ENCODE measurements at regions not wholly inside any gene's neighbourhood (a gene's known extent, or its start where the extent isn't known, plus 50 kb on each side); places are given as distances from the start of the nearest gene placed in this dataset.
"Not testable (repeated sequence)": the region's sequence is repeated elsewhere in the genome, so short reads cannot be mapped to it uniquely, and the experiment has no call there.

DNA sequence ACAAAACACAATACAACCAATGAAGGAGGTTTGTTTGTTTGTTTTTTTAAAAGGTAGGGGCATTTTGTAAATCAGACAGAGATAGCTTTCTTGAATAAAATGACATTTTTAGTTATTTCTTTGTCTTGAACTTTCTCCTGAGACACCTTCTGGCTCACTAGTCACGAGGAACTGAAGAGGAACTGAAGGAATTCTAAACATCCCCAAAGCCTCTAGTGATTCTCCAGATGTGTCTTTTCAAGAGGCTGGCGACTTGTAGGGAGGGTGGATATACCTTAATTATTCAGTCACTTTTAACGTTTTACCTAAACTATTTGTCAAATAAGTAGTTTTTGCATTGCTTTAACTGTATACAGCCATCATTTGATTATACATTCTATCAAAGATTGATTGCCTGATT, 211.2 kb upstream of the LRIG3 start:
- no peak for DNase-seq

DNA sequence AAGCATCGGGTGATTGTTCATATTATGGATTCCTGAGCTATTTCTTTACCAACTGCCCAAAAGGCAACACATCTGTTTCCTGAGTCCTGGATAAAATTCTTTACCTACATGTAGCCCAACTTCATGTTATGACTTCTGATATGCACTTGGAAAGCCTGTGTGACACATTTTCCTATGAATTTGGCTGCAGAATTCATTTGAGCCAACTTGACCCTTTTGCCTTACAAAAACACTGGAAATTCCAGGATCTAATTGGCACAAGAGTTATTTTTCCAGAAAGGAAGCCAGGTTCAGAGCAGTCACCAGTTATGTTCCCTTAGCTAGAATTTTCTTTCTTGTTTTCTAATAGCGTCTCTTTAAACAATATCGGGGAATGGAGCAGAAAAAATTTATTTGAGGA, 202.5 kb upstream of the LRIG3 start:
- DNase-seq, result no peak

DNA sequence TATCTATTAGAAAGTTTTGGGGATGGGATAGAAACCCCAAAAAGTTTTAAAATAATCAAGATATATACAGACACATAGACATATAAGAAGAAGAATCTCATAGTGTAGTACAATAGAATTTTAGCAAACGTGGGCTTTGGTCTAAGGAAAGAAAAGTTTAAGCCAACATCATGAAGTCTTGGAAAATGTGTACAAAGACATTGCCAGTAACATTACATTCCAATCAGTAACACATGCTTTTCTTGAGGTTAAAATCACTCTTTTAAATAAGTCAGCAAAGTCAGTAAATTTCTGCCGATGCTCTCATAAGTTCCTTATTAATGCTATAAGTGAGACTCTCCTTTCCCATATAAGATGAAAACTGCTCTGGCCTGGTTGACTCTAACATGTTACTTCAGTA, 201.1 kb upstream of the LRIG3 start:
- DNase-seq, result no peak

DNA sequence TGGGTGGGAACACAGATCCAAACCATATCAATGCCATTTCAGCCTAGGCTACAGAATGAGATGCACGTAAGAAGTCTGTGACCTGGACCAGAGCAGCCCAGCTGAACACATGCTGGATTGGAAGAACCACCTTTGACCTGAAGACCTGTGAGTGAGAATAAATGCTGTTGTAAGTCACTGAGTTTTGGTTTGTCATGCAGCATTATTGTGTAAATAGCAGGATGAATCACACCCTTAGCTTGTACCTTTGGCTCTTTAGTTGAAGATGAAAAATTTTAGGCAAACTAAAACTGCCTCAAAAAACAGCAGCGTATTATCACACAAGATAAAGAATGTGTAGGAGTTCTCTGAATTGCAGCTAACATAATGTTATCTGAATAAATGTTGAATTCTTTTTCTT, 199.4 kb upstream of the LRIG3 start:
- DNase-seq, result no peak

DNA sequence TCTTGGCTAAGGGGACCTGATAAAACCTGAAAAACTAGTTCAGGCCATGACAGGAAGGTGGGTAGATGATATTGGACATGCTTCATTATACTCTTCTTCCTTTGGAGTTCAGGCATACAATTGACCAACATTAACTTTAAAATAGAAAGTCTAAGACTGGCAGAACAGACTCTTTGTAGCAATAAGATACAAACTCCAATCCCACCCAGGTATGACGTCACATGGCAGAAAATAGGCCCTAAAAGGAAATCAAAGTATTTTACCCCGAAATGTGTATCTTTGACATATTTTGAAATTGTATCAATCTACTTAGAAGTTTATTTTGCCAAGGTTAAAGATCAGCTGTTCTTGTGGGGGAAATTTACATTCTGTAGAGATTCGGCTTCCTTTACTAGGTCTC, 198.1 kb upstream of the LRIG3 start:
- DNase-seq, result no peak

DNA sequence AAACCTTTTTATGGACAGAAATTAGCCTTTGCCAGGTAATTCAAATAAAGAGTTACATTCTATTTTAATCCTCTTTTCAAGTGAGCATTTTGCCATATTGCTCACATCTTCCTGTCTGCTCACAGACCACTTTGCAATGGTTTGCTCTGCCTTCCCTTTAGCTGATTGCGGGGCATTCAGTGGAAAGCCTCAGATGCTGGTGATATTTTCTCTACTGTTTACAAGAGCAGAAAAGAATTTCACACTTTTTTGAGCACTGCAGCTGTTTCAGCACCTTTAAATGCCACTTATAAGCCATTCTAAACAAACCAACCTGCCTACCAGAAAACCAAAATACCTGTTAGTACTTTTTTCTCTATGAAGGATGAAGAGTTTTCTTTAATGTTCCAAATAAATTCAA, 195.7 kb upstream of the LRIG3 start:
- DNase-seq, result no peak

DNA sequence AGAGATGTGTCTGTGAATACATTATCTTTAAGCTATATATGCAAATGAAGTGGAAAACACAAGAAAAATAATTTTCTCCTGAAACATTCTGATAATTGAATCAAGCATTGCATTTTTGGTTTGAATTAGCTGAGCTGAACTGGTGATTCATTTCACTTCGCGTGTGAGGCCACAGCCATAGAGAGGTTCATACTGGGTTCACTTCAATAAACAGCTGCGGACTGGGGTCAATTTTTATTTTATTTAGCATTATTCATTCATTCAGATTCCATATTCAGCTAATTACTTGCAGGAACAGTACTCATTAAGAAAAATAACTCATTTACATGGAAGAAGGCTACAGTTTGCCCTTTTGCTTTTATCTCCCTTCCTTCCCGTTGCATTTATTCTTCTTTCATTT, 195.2 kb upstream of the LRIG3 start:
- no peak for DNase-seq

DNA sequence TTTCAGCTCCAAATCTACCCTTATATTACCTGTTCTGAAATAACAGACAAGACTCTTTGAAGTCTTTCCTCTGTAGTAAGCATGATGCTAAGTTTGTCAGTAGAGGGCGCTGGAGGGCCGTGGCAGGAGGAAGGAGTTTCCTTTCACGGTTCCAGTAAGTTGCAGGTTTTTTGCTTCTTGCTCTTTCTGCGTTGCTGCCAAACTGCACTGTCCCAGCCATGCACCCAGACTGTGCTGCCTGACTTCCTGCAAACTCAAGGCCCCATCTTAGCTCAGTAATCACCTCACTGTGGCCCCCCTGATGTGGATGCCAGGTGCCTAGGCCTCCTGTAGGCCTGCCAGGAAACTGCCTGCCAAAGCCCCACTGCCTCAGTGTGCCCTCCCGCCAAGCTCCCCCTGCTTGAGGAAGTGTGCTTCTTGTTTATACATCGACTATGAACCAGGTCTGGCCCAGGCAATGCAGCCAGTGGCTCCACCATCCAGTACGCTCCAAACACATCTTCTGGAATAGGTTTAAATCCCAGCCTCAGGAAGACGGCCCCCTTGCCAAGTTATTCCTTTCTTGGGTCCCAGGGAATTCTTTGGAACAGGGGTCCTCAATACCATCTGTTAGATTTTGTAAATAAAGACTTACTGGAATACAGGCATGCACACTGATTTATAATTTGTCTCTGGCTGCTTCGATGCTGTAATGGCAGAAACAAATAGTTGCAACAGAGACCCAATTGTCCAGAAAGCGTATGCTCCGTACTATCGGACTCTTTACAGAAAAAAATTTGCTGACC, 193.7 kb upstream of the LRIG3 start:
- peak; percentile 78 to 79 for DNase-seq

DNA sequence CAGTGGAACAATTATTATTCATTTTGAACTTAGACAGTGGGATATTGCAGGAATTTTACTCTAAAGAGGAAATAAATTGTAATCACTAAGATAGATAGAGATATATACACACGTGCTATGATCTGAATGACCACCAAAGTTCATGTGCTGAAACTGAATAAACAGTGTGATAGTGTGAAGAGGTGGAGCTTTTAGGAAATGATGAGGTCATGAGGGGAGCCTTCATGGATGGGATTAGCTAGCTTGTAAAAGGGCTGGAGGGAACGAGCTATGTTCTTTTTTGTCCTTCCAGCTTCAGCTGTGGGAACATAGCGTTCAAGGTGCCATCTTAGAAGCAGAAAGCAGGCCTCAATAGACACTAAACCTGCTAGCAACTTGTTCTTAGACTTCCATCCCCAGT, 191.5 kb upstream of the LRIG3 start:
- DNase-seq, result no peak

DNA sequence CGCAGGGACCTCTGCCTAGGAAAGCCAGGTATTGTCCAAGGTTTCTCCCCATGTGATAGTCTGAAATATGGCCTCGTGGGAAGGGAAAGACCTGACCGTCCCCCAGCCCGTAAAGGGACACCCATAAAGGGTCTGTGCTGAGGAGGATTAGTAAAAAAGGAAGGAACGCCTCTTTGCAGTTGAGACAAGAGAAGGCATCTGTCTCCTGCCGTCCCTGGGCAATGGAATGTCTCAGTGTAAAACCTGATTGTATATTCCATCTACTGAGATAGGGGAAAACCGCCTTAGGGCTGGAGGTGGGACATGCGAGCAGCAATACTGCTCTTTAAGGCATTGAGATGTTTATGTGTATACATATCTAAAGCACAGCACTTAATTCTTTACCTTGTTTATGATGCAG, 188.2 kb upstream of the LRIG3 start:
- DNase-seq, result not testable (repeated sequence)

DNA sequence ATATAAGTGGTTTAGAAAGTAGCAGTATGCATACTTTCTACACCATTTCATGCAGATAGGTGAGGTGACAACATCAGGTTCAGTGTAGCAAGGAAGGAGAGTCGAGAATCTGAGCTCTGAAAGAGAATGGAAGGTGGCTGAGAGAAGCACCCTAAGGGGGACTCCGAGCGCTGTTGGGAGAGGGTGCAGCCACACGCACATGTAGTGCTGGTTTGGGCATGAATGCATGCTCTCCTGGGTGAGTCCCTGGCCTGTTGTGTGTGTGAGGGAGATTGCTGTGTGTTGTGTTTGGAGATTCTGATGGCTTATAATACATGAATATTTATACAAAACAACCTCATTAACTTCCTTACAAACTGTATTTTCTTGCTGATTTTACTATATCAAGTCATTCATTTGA, 180.3 kb upstream of the LRIG3 start:
- DNase-seq, result no peak

DNA sequence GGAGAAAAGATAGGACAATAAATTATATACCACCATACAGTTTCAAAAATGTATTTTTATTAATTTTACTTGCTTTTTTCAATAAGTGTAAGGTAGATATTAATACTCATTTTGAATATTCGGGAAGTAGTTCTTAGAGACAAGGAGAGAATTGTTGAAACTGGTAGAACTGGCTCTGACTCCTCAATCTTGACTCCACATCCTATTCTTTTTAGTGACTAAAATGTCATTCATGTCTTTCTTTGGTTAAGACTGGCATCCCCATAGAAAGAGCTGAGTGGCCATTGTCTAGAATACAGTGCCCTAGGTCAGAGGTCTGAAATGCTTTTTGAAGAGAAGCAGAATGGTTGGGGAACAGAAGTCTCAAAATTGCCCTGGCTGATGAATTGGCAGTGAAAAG, 177.6 kb upstream of the LRIG3 start:
- no peak for DNase-seq

DNA sequence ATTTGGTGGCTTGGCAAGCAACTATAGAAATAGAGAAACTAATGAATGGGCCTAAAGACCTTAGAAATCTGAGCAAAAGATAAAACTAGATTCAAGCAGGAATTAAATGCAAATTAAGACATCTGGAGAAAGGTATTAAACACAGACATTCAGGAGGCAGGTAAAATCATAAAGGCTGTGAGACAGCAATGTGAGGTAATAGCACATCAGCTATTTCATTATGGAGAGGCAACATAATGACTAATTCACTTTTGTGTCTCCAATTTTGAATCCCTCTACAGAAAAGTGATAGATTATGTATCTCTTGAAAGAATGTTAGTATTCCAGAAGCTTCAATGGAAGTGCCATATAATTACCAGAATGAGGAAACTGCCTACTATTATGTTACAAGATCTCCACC, 175.9 kb upstream of the LRIG3 start:
- no peak for DNase-seq

DNA sequence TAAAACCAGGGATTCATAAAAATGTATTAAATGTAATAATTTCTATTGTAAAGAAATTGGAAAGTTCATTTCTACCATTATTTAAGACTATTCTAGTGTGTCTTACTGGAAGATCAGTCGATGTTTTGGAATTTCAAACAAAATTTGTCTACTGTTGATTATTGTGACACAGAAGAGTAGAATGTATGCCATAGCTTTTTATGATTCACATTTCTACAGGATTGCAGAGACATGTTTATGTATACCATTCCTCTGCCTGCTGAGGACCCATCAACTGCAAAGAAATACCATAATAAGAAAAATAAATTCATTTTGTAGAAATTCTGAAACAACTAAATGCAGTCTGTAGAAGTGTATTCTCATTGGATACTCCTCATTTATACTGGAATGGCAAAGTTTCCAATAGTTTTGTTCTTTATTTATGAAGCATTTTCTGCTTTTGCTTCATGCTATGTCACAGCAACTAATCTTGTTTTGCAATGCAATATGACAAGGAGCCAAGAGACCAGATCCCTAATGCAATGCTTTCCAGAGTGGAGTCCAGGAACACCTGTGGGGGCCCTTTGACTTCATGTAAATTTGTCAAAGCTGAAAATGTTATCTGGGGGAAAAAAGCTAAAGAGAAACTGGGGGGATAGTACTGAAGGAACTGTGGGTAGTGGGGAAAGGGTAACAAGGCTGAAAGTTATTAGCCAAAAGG, 172.9 kb upstream of the LRIG3 start:
- DNase-seq, result no peak

DNA sequence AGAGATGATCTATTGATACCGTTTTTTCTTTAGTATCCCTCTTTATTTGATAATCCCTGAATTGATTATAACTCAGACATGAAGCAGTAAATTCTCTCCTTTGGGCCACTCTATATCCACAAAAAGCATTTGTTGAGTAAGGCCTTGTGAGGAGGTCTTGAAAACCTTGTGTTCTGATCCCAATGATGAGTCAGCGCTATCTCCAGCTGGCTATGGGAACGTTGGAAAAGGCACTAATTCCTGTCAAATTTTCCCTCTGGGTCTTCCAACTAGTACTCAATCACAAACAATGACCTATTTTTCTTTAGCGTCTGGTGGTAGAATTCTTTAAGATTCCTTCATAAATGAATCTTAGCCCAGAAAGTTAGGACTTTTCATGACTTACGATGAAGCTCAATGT, 168.4 kb upstream of the LRIG3 start:
- no peak for DNase-seq

DNA sequence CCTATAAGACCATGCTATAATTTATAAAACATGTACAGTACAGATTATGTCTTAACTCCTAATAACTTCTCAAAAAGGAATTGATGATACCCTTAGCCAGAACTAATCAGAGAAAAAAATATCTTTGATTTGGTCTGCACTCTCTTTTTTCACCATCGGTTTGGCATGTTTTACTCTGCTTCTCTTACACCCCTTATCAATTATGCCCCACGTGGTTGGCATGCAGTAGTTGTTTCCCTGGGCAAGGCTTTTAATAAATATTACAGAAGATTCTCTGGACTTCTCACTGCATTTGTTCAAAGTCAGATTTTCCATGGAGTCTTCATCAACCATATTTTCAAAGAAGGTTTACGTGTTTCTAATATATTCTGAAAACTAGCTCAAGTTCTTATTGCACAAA, 167.4 kb upstream of the LRIG3 start:
- no peak for DNase-seq

DNA sequence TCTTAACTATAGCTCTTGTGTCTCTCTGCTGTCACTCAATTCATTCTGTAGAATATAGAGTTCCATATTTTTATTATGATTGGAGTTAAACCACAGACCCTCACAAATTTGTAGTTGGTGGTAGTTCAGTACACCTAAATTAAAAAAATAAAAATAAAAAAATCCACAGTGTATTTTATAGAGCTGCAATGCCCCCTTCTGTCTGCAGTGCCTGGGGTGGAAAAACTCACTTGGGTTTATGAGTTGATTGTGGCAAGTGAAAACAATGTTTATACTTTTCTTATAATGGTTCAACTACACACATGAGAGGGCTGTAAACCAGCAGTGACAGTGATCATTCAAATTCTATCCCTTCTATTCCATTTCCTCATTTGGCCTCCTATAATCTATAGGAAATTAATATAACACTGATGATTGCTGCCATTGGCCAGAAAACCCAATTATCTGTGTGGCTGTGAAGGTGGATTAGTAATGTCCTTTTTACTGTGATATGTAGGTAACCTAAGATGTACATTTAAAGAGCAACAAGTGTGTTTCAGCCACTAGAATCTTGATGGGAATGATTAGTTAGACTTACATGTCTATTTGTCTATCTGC, 166.9 kb upstream of the LRIG3 start:
- DNase-seq, result no peak

DNA sequence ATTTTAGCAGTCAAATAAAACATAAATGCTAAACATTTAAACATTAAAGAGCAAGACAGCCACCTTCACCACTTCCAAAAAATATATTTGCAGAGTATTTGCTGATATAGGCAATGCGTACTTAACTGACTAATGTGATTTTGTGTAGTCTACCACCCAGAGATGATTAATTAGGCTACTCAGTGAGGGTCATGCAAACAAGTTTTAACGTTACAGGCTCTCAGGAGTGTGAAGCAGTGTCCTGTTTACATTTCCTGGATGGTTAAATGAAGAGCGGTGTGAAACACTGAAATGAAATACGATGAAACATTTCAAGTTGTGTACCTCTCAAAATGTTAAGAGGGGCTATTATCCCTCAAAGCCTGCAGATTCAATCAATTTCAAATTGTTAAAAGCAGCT, 165.8 kb upstream of the LRIG3 start:
- DNase-seq, result peak; percentile 45 to 90

DNA sequence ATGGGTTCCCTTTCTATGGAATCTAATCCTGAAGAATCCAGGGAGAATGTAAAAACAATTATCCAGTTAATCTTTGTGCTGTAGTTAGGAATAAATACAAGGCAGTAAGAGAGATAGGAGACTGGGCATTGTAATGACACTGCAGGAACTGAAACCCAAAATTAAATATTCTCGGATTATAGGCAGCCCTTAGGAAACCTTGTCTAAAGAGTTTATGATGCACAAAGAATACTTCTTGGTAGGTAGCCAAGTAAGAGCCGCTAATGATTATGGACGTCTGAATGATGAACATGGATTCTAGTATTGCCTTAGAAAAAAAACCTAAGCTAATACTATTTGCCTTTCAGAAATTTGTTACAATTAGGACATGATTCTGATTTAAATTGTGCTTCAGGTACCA, 165.4 kb upstream of the LRIG3 start:
- peak; percentile 62 to 87 for DNase-seq

DNA sequence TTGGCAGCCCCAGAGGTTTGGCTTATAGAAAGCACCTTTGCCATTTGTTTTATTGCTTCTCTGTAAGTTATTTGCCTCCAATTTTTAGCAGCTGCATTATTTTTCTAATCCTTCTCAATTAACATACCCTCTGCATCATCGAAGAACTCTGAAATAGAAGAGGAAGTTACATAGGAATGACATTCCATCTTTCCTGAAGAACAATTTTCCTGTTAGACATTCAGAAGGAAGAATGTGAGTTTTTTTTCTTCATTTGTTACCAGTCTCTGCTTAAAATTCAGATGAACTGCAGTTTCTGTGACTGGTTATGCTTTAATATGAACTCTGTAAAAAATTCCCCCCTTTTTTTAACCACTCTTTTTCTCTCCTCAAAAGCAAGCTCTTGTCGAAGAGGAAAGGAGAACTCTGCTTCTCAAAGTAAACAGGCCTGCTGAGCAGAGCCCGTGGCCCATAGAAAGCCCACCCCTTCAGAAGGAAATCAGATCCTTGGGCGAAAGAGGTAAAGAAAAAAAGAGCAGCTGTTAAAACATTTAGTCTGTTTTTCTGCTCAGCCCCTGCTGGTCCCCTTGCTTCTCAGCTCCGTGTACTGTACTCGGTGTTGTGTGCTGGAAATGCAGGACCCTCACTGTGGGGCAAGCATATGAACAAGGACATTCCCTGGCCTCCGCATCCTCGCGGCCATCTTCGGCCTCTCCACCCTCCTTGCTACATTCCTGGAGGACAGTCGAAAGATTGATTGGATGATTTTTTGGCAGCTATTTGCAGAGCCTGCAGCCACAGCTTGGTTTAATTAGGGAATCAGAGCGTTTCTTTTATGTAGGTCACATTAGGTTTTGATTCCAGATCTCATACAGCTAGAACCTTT, 164.4 kb upstream of the LRIG3 start:
- peak; percentile 48 to 49 for DNase-seq

DNA sequence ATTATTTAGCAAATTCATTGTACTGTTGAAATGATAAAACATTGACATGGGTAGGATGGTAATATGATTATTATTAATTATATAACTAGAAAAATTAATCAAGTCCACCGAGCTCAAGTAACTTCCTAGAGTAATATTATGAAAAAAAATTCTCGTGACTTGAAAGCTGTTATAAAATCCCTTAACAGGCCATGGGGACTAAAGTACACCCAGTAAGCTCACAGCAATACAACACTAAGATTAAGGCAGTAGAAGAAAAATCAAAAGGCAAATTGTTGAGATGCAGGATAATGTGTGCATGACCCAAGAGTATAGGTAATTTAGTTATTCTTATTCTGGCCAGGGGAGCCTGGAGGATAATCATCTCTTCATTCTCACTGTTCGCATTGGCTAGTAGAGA, 162.6 kb upstream of the LRIG3 start:
- DNase-seq, result no peak

DNA sequence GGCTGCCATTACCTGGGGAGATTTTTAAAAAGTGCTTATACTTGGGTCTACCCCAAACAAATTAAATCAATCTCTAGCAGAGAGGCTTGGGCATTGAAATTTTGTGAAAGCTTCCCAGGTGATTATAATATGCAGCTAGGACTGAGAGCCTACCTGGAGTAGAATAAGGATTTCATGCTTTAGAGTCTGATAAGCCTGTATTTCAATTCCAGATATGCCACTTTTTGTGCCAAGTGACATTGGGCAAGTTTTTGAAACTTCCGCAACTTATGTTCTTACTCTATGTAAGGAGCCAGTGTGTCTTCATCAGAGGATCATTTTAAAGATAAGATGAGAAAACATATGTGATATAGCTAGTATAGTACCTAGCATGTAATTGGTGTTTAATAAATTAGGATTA, 159.8 kb upstream of the LRIG3 start:
- DNase-seq, result no peak

DNA sequence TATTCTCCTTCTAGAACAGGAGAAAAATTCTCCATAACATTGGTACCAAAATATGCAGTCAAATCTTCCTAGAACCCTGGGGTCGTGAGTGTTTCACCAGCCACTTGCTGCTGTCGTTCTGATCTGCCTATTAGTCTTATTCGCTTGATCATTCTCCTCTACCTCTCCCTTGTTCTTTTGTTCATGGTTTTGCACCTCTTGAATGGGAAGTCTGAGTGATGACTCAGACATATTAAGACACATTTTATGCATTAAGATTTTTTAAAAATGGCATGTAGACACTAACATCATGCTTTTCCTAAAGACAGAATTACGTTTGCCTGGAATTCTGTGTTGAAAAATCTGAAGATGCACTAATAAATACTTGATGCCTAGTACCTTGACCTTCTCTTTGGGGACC, 159.2 kb upstream of the LRIG3 start:
- no peak for DNase-seq
